ENCODE measurements at regions not wholly inside any gene's neighbourhood (a gene's known extent, or its start where the extent isn't known, plus 50 kb on each side); places are given as distances from the start of the nearest gene placed in this dataset.

DNA sequence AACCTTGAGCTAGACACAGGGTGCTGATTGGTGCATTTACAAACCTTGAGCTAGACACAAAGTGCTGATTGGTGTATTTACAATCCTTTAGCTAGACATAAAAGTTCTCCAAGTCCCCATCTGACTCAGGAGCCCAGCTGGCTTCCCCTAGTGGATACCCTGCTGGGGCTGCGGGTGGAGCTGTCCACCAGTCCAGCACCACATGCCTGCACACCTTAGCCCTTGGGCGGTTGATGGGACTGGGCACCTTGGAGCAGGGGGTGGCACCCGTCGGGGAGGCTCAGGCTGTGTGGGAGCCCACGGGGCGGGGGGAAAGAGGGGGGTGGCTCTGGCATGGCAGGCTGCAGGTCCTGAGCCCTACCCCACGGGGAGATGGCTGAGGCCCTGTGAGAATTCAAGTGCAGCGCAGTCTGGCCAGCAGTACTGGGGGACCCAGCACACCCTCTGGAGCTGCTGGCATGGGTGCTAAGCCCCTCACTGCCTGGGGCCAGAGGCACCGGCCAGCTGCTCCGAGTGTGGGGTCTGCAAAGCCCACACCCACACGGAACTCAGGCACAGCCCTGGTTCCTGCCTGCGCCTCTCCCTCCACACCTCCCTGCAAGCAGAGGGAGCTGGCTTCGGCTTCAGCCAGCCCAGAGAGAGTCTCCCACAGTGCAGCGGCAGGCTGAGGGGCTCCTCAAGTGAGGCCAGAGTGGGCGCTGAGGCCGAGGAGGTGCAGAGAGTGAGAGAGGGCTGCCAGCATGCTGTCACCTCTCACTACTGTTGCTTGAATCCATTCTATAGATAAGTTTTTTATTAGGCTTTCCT is 369.8 kb upstream of the SMIM30 start:
- TF ChIP-seq, protein P1, sequence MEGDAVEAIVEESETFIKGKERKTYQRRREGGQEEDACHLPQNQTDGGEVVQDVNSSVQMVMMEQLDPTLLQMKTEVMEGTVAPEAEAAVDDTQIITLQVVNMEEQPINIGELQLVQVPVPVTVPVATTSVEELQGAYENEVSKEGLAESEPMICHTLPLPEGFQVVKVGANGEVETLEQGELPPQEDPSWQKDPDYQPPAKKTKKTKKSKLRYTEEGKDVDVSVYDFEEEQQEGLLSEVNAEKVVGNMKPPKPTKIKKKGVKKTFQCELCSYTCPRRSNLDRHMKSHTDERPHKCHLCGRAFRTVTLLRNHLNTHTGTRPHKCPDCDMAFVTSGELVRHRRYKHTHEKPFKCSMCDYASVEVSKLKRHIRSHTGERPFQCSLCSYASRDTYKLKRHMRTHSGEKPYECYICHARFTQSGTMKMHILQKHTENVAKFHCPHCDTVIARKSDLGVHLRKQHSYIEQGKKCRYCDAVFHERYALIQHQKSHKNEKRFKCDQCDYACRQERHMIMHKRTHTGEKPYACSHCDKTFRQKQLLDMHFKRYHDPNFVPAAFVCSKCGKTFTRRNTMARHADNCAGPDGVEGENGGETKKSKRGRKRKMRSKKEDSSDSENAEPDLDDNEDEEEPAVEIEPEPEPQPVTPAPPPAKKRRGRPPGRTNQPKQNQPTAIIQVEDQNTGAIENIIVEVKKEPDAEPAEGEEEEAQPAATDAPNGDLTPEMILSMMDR (IDR thresholded peaks at IDR 0.05) = no peak
- no peak for TF ChIP-seq POLR2A (IDR thresholded peaks at IDR 0.05)

Measured in thyroid gland (tissue), 4 donors.